Stimulated activated CD4-positive, alpha-beta T cell treated with anti-CD3 and anti-CD28 coated beads, Interleukin-15, amount 100 ng/mL, for 48 hours (primary cell): ENCODE measurements at regions not wholly inside any gene's neighbourhood (a gene's known extent, or its start where the extent isn't known, plus 50 kb on each side); places are given as distances from the start of the nearest gene placed in this dataset.

Experiments used
- DNase-seq, 2 donors: peaks; one replicate each; pipeline ENCODE4 v3.0.0-alpha.2; 2020; ENCODE audit warnings: low read depth in 2 of 2

DNA sequence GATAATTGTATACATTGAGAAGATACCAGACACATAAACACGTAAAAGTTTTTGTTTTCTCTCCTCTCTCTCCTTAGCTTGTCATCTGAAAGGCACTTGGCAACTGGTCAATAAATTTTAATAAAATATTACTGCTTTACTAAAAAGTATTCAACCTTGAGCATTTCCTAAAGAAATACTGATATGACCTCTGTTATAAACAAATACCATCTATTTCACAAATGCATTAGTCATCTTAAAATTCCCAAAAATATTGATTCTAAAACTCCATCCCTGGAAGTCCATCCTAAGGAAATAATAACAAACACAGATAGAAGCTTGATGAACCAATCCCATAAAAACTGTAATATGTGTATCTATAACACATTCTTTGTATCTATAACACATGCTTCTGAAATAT is 483.2 kb downstream of the TLR4 start:
- no peak for DNase-seq

- no peak for DNase-seq
Observed at GRCh38 chr9:118189615-118190014, 485.4 kb downstream of the TLR4 start.

DNA sequence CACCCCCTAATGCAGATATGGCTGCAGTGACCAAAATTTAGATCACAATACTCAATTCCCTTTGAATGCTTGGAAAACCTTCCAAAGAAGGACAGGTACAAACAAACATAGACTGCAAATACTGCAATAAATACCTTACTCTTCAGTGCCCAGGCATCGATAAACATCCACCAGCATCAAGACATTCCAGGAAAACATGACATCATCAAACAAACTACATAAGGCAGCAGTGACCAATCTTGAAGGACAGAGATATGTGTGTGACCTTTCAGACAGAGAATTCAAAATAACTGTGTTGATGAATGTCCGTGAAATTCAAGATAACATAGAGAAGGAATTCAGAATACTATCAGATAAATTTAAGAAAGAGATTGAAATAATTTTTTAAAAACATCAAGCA is 488.6 kb downstream of the TLR4 start:
- no peak for DNase-seq

- no peak for DNase-seq
Observed at GRCh38 chr9:118209343-118209742, 505.1 kb downstream of the TLR4 start.

DNA sequence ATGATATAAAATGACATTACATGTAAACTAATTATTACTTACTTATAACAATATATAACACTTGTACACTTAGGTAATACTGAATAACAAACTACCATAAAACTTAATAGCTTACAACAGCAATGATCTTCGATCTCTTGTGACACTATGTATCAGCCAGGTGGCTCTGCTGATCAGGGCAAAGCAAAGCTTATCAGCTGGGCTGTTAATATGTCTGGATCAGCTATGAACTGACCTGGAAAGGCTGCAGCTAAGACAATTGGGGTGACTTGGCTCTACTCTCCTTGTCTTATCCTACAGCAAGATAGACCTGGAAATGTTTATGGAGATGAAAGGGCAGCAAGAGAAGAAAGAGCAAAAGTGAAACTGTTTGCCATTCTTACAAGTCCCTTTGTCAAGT is 511.3 kb downstream of the TLR4 start:
- DNase-seq: no peak

- DNase-seq: no peak
Observed at GRCh38 chr9:118222375-118222774, 518.2 kb downstream of the TLR4 start.

DNA sequence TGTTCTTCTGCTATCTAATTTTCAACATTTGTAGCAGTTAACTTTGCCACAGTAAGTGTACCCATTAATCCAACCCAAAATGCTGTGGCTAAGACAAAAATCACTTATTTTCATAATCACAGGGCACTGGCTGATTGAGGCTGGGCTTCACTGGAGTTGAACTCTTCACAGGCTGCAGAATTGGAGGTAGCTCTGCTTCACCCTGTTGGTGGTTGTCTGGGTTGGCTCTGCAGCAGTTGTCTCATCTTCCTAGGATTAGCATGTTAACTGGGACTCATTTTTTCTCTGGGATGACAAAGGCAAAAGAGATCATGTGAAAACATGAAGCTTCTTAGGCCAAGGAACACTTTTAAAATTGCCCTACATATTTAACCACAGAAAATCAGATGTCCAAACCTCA is 518.9 kb downstream of the TLR4 start:
- DNase-seq: no peak

DNA sequence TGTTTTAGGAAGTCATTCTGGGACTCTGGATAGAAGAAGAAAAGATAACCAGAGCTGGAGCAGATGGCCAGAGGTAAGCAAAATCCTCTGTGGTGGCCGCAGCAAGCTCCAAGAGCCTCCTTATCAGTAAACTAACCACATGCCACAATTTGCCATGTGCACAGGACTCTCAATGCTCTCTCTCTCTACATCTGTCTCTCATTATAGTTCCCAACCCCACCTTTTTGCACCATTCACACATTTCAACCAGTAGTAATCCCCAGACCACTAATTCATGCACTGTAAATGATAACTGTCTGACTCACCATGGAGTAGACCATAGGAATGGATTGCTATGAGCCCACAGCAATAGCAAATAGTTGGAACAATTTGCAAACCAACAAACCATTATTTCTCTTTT is 526.1 kb downstream of the TLR4 start:
- no peak for DNase-seq

DNA sequence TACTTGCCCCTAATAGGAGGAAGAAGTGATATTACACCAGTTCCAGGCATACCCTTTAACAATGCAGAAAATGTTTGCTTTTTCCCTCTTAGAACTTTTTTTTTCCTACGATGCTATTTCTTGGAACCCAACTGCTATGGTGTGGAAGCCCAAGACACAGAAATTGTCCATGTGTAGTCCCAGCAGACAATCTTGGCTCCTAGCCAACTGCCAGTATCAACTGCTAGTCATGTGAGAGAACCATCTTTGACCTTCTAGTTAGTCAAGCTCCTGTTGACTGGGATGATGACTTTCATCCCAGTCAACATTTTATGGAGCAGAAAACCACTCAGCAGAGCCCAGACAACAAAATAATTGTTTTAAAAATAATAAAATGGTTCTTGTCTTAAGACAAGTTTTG is 532.4 kb downstream of the TLR4 start:
- DNase-seq: no peak

DNA sequence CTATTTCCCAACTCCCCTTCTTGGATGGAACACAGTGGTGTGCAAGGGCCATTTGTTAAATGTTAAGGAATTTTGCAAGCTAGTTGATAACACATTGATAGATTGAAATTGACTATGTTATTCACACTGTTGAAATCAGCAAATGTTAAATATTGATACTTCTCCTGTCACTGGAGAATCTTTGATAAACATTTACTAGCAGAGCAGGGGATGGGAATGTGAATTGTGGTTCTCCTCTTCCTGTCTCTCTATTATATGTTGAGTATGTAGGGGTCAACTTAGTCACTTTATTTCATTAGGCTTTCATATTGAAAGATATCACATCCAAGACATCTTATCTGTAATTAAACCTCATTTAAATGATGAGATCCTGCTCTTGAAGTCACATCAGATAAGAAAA is 533.9 kb downstream of the TLR4 start:
- DNase-seq: no peak

DNA sequence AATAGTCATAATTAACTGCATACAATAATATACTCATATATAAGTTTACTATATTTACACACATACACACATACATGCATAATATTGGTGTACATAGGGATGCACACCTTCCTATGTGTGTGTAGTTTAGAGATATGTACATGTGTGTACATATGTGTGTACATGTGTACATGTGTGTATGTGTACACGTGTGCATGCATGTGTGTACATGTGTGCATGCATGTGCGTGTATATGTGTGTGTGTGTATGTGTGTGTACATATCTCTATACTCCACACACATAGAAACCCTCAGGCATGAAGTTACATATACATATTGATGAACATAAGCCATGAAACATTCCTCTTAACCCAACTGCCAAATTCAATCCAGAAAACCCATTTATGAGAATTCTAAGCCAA is 547.8 kb downstream of the TLR4 start:
- DNase-seq: no peak

DNA sequence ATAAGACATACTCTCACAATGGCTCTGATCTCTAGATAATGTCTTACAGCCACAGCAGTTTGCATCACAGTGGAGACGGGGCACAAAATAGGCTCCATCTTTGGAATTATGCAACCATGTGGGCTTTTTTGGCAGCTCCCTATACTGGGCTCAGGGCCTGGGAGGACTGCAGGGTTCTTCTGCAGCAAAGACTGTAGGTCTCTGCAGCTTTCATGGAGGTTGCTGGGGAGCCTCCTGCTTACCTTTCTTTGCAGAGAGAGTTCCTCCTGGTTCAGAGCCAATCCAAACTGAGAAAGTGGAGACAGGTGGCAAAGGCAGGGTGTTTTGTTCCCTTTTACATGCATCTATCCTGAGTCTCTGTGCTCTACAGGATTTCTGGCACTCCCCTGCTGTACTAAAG is 558.0 kb downstream of the TLR4 start:
- no peak for DNase-seq

DNA sequence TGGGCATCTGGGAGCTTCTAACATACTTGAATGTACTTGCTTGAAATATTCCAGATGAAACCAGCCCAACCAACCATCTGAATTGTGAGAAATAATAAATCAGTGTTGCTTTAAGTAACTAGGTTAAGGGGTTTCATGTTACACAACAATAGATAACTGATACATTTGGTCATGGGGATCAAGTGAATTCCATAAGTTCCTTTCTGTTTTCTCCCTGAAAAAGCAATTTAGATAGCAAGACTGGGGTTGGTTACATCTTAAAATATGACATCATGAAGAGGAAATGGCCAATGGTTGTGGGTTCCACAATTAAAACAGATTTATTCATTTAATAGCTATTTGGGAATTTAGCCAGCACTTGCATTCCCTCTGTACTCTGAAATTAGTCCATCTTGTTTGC is 559.7 kb downstream of the TLR4 start:
- no peak for DNase-seq

DNA sequence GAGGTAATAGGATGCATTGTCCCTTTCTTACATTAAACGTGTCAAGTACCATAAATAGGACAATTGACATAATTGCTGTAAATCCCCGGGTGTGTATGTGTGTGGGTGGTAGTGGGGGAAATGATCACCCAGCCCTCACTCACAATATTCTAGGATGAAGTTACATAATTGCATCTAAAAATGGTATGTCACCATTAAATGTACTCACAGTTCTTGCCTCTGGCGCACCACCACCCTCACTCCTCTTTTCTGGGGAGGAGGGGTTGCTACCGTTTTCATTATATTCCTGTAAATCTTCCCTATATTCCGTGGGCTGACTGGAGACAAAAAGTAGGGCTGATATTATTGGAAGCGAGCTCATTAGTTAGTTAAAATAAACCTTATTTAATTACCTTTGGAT is 563.8 kb downstream of the TLR4 start:
- no peak for DNase-seq

DNA sequence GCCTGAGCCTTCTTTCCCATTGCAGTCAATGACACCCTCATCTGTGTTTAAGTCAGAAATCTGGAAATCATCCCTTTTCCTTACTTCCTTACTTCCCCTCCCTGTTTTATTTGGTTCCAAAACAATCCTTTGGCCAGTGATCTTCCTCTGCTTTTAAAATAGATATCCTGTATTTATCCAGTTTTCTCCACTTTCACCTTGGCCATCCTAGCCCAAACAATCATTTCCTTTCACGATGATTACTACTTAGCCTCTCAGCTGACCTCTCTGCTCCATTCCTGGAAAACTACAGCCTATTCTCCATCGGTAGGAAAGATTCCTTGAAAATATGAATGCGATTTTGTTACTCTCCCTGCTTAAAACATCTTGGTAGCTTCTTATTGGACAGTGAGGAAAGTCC is 565.4 kb downstream of the TLR4 start:
- no peak for DNase-seq

DNA sequence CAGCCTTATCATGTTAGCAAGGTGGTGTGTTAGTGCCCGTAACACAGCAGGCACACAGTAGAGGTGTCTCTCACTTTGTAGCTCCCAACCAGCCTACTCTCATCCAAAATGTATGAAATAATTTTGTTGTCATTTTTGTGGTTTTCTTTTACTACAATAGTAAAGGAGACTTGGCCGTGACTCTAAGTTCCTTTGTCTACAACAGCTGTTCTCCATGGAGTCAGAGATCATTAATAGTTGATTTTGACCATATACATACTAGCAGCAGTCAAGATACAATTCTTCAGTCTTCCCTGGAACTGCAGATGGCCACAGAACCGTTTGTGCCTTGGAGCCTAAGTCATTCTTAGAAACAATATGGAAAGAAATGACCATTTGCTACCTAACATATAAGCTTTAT is 567.1 kb downstream of the TLR4 start:
- DNase-seq: no peak

DNA sequence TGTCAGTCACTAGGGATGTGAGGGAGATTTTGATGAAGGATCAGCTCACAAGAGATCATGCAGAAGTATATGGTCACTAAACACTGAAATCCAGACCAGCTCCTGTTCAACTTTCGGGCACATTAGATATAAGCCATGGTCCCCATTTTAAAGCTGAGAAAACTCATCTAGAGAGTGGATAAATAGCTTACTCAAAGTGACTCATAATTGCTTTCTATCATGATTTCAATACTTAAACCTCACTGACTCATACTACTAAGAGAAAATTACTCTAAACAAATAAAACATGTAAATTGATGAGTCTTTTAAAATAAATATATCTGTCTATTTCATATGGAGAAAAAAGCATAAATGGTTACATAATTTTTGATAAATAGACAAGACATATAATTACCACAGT is 567.7 kb downstream of the TLR4 start:
- DNase-seq: no peak

DNA sequence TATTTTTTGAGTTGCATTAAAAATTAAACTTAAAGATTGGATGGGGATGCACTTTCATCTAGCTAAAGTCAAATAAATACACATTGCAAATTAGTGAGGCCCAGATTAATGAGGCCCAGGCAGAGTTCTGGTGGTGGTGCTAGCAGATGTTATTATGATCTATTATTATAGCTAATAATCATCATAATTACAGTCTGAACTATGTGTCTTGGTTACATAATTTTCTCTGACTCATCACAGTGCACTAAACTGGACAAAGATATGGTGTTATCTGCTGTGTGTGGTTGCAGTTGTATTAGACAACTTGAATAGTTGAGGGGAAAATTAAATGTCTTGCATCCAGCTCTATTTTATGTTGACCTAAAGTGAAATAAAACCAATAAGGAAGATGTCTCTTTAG is 568.8 kb downstream of the TLR4 start:
- no peak for DNase-seq

- DNase-seq: no peak
Observed at GRCh38 chr9:118276784-118277183, 572.6 kb downstream of the TLR4 start.

- no peak for DNase-seq
Observed at GRCh38 chr9:118281772-118282171, 577.6 kb downstream of the TLR4 start.

DNA sequence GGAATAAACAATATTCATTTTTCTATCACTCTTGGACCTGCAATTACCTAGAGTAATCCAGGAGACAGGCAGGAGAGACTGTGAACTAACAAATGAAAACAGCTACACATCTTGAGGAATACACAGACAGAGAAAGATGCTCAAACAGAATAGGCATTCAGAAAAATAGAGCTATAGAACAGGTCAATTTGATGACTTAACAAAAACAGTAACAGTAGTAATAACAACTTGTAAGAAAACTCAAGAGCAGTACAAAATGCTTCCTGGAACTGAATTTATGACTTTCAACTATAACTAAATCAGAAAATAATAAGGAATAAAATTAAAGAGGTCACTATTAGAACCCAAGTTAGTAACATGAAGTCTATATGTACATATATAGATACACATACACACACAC is 579.3 kb downstream of the TLR4 start:
- DNase-seq: no peak

DNA sequence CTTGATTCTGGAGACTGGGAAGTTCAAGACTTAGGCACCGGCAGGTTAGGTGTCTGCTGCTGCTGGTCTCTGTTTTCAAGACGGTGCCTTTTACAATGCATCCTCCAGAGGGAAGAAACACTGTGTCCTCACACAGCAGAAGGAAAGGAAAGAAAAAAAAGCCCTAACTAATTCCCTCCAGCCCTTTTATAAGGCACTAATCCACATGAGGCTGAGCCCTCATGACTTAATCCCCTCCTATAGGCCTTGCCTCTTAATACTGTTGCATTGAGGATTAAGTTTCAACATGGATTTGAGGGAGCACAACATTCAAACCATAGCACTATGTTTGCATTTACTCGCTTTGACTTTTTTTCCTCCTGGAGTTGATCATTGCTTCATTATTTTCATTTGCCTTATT is 585.9 kb downstream of the TLR4 start:
- no peak for DNase-seq

DNA sequence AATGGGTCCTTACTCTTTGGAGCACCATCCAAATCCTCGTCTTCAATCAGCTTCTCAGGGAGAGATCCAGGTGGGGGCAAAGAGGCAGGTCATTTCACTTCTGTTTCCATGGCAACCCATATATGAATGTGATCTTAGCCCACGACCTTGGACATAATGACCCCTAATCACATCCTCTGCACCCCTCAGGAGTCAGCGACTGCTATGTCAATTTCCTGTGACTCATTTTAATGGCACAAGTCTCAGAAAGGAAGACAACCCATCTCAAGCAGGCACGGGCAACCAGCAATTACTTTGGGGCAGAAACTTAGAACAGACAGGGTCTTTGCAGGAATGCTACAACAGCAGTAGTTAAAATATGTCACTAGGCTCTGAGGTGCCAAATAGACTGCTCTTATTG is 591.2 kb downstream of the TLR4 start:
- DNase-seq: no peak

- DNase-seq: no peak
Observed at GRCh38 chr9:118302721-118303120, 598.5 kb downstream of the TLR4 start.

DNA sequence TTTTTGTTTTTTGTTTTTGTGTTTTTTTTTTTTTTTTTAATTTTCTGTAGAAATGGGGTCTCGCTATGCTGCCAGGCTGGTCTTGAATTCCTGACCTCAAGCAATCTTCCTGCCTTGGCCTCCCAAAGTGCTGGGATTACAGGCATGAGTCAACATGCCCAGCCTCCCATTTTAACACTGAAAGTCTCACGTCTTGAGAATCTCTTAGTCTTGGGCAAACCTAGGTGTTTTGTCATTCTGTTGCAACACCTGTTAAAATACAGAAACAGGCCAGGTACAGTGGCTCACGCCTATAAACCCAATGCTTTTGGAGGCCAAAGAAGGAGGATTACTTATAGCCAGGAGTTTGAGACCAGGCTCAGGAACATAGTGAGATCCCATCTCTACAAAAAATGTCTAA is 599.0 kb downstream of the TLR4 start:
- no peak for DNase-seq
